Mammary epithelial cell (primary cell): ENCODE measurements at regions not wholly inside any gene's neighbourhood (a gene's known extent, or its start where the extent isn't known, plus 50 kb on each side); places are given as distances from the start of the nearest gene placed in this dataset.

Experiments used
- EZH2 ChIP-seq: IDR thresholded peaks from 2 replicates; pipeline ENCODE4 v1.6.1; 2012; ENCODE audit warnings: low read length, inconsistent platforms, borderline replicate concordance
- TF ChIP-seq, protein P1 (sequence below), 2 donors: IDR thresholded peaks in 1 of 2; conservative IDR thresholded peaks in 1 of 2; 2 replicates each; pipeline ENCODE4 v1.5.1; 2011 to 2012; ENCODE audit warnings: inconsistent platforms in 2 of 2, low read length in 2 of 2, mild to moderate bottlenecking in 2 of 2, control low read depth in 1 of 2, low read depth in 1 of 2; ENCODE audit not compliant: insufficient read depth in 1 of 2; ENCODE audit errors: extremely low read depth in 1 of 2

DNA sequence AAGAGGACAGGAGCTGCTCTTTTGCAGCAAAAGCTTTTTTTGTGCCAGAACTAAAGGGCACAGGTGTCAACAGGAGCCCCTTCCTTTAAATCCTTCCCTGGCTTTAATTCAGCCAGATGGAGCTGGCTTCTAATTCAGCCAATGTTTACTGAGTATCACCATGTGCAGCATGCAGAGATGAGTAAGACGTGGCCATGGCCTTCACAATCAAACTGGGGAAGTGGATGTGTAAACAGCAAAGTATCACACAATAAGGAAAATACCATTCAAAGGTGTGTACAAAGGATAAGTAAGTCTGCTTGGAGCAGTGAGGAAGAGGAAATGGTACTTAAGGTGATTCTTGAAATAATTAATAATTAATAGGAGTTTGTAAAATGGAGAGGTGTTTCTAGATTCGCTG lies 243.4 kb downstream of the NXPE2 start:
- TF ChIP-seq, protein P1, sequence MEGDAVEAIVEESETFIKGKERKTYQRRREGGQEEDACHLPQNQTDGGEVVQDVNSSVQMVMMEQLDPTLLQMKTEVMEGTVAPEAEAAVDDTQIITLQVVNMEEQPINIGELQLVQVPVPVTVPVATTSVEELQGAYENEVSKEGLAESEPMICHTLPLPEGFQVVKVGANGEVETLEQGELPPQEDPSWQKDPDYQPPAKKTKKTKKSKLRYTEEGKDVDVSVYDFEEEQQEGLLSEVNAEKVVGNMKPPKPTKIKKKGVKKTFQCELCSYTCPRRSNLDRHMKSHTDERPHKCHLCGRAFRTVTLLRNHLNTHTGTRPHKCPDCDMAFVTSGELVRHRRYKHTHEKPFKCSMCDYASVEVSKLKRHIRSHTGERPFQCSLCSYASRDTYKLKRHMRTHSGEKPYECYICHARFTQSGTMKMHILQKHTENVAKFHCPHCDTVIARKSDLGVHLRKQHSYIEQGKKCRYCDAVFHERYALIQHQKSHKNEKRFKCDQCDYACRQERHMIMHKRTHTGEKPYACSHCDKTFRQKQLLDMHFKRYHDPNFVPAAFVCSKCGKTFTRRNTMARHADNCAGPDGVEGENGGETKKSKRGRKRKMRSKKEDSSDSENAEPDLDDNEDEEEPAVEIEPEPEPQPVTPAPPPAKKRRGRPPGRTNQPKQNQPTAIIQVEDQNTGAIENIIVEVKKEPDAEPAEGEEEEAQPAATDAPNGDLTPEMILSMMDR (conservative IDR thresholded peaks at IDR 0.05 in 1 of 2, IDR thresholded peaks at IDR 0.05 in 1 of 2; ENCODE audit: extremely low read depth in 1 of 2, insufficient read depth in 1 of 2, low read depth in 1 of 2, low read length in 2 of 2), result no peak
- no peak for TF ChIP-seq EZH2
